NCI-H69 (cell line): ENCODE measurements at regions not wholly inside any gene's neighbourhood (a gene's known extent, or its start where the extent isn't known, plus 50 kb on each side); places are given as distances from the start of the nearest gene placed in this dataset.

Experiments
- DNase-seq: peaks from one replicate; lab custom pipeline; 2025; lab: John Stamatoyannopoulos, UW

- no peak for DNase-seq
These were observed 2898.7 kb upstream of the PCDH20 start for GRCh38 chr13:64314331-64314730.

GRCh38 chr13:64311948-64312347 is 2896.3 kb upstream of the PCDH20 start:
- DNase-seq: no peak

GRCh38 chr13:64311112-64311511 is 2895.5 kb upstream of the PCDH20 start:
- no peak for DNase-seq

- no peak for DNase-seq
These were observed 2889.6 kb upstream of the PCDH20 start for GRCh38 chr13:64305246-64305645.

GRCh38 chr13:64300239-64300638 is 2884.6 kb upstream of the PCDH20 start:
- no peak for DNase-seq

- DNase-seq: no peak
These were observed 2878.3 kb upstream of the PCDH20 start for GRCh38 chr13:64293923-64294322.

- no peak for DNase-seq
These were observed 2874.1 kb upstream of the PCDH20 start for GRCh38 chr13:64289702-64290101.

- no peak for DNase-seq
These were observed 2868.3 kb upstream of the PCDH20 start for GRCh38 chr13:64283926-64284325.

- no peak for DNase-seq
These were observed 2862.8 kb upstream of the PCDH20 start for GRCh38 chr13:64278493-64278892.

GRCh38 chr13:64277097-64277496 is 2861.4 kb upstream of the PCDH20 start:
- DNase-seq: no peak

GRCh38 chr13:64276232-64276631 is 2860.6 kb upstream of the PCDH20 start:
- no peak for DNase-seq

GRCh38 chr13:64274481-64275217 is 2859.0 kb upstream of the PCDH20 start:
- no peak for DNase-seq

- DNase-seq: no peak
These were observed 2858.1 kb upstream of the PCDH20 start for GRCh38 chr13:64273780-64274179.

- DNase-seq: no peak
These were observed 2857.0 kb upstream of the PCDH20 start for GRCh38 chr13:64272681-64273080.

GRCh38 chr13:64266024-64266423 is 2850.4 kb upstream of the PCDH20 start:
- DNase-seq: no peak

GRCh38 chr13:64263285-64263684 is 2847.6 kb upstream of the PCDH20 start:
- no peak for DNase-seq

GRCh38 chr13:64256751-64257150 is 2841.1 kb upstream of the PCDH20 start:
- no peak for DNase-seq

GRCh38 chr13:64255988-64256387 is 2840.3 kb upstream of the PCDH20 start:
- DNase-seq: no peak

- DNase-seq: no peak
These were observed 2832.9 kb upstream of the PCDH20 start for GRCh38 chr13:64248371-64249065.

- no peak for DNase-seq
These were observed 2823.7 kb upstream of the PCDH20 start for GRCh38 chr13:64239372-64239771.

GRCh38 chr13:64234255-64234654 is 2818.6 kb upstream of the PCDH20 start:
- DNase-seq: no peak

- DNase-seq: no peak
These were observed 2807.4 kb upstream of the PCDH20 start for GRCh38 chr13:64223016-64223415.

- DNase-seq: no peak
These were observed 2791.0 kb upstream of the PCDH20 start for GRCh38 chr13:64206430-64207225.
